ENCODE measurements at regions not wholly inside any gene's neighbourhood (a gene's known extent, or its start where the extent isn't known, plus 50 kb on each side); places are given as distances from the start of the nearest gene placed in this dataset.

- Mint-ChIP-seq H3K36me3 (ENCODE audit: insufficient read depth, unreplicated experiment) (no peaks in the 10 kb centered on the region), H3K27ac (ENCODE audit: unreplicated experiment) (no peak overlapping the region), H3K4me3 (ENCODE audit: unreplicated experiment) (no peak overlapping the region), H3K27me3 (ENCODE audit: insufficient read depth, unreplicated experiment) (peaks cover 3% of the 10 kb centered on the region), H3K4me1 (ENCODE audit: low read depth, unreplicated experiment) (no peaks in the 10 kb centered on the region), H3K9me3 (ENCODE audit: unreplicated experiment) (no peaks in the 10 kb centered on the region)
- TF ChIP-seq, protein P1, sequence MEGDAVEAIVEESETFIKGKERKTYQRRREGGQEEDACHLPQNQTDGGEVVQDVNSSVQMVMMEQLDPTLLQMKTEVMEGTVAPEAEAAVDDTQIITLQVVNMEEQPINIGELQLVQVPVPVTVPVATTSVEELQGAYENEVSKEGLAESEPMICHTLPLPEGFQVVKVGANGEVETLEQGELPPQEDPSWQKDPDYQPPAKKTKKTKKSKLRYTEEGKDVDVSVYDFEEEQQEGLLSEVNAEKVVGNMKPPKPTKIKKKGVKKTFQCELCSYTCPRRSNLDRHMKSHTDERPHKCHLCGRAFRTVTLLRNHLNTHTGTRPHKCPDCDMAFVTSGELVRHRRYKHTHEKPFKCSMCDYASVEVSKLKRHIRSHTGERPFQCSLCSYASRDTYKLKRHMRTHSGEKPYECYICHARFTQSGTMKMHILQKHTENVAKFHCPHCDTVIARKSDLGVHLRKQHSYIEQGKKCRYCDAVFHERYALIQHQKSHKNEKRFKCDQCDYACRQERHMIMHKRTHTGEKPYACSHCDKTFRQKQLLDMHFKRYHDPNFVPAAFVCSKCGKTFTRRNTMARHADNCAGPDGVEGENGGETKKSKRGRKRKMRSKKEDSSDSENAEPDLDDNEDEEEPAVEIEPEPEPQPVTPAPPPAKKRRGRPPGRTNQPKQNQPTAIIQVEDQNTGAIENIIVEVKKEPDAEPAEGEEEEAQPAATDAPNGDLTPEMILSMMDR (IDR thresholded peaks at IDR 0.05; ENCODE audit: insufficient read depth in 1 of 2, low read depth in 1 of 2, low read length in 1 of 2, severe bottlenecking in 1 of 2, unreplicated experiment in 1 of 2): no peak
- H3K27me3 ChIP-seq (replicated peaks; ENCODE audit: control insufficient read depth, insufficient read depth, low read length): no peaks in the 10 kb centered on the region
- ChIA-PET POLR2A (no interaction called here), CTCF (no interaction called here)
- H3K9me3 ChIP-seq: no peaks in the 10 kb centered on the region
- H3K4me1 ChIP-seq: no peaks in the 10 kb centered on the region
- no TSS peak for BruUV-seq (replicated peaks)
- no peaks in the 10 kb centered on the region for H3K36me3 ChIP-seq (ENCODE audit: control insufficient read depth, insufficient read depth, low read length)
- DNase-seq: no peak
- no peak overlapping the region for H3K4me3 ChIP-seq (ENCODE audit: low read depth, low read length)
- intact Hi-C loops (cut with micrococcal nuclease; ENCODE audit: unreplicated experiment): no loop called here
Observed at GRCh38 chr12:28766398-28766797, 382.7 kb upstream of the FAR2 start.

GRCh38 chr12:28767836-28768348 is 381.2 kb upstream of the FAR2 start:
- peaks cover 5% of the 10 kb centered on the region for H3K27me3 Mint-ChIP-seq (ENCODE audit: insufficient read depth, unreplicated experiment)
- no peak overlapping the region for H3K27ac Mint-ChIP-seq (ENCODE audit: unreplicated experiment)
- Histone ChIP-seq H3K4me3 (ENCODE audit: low read depth, low read length) (no peak overlapping the region), H3K36me3 (ENCODE audit: control insufficient read depth, insufficient read depth, low read length) (no peaks in the 10 kb centered on the region), H3K9me3 (no peaks in the 10 kb centered on the region), H3K27me3 (replicated peaks; ENCODE audit: control insufficient read depth, insufficient read depth, low read length) (no peaks in the 10 kb centered on the region), H3K4me1 (no peaks in the 10 kb centered on the region)
- no peak overlapping the region for H3K4me3 Mint-ChIP-seq (ENCODE audit: unreplicated experiment)
- intact Hi-C loops (cut with micrococcal nuclease; ENCODE audit: unreplicated experiment): no loop called here
- no peaks in the 10 kb centered on the region for H3K9me3 Mint-ChIP-seq (ENCODE audit: unreplicated experiment)
- no peaks in the 10 kb centered on the region for H3K4me1 Mint-ChIP-seq (ENCODE audit: low read depth, unreplicated experiment)
- TF ChIP-seq, protein P1 (IDR thresholded peaks at IDR 0.05; ENCODE audit: insufficient read depth in 1 of 2, low read depth in 1 of 2, low read length in 1 of 2, severe bottlenecking in 1 of 2, unreplicated experiment in 1 of 2): no peak
- ChIA-PET CTCF (no interaction called here), POLR2A (no interaction called here)
- H3K36me3 Mint-ChIP-seq (ENCODE audit: insufficient read depth, unreplicated experiment): no peaks in the 10 kb centered on the region
- DNase-seq: no peak
- BruUV-seq (replicated peaks): no TSS peak

DNA sequence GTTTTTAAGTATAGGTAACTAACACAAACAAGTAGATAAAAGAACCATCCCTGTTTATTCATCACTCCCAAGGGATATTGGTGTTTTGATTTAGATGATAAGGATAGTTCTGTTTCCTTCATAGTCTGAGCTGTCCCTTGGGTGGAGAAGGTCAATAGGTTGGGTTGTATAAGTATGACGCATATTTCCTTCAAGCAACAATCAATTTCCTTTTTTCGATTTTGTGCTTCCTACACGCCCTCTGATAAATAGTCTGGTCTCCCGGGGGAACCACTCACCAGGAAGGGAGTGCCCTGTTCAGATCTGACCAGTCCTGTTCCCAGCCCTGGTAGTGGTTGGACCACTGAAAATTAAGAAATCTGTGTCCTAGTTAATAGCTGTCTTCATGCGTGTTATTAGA is 378.8 kb upstream of the FAR2 start:
- intact Hi-C loops (cut with micrococcal nuclease; ENCODE audit: unreplicated experiment): no loop called here
- ChIA-PET CTCF (no interaction called here), POLR2A (no interaction called here)
- Mint-ChIP-seq H3K27me3 (ENCODE audit: insufficient read depth, unreplicated experiment) (peaks cover 5% of the 10 kb centered on the region), H3K36me3 (ENCODE audit: insufficient read depth, unreplicated experiment) (no peaks in the 10 kb centered on the region), H3K27ac (ENCODE audit: unreplicated experiment) (no peak overlapping the region), H3K4me3 (ENCODE audit: unreplicated experiment) (no peak overlapping the region), H3K4me1 (ENCODE audit: low read depth, unreplicated experiment) (no peaks in the 10 kb centered on the region), H3K9me3 (ENCODE audit: unreplicated experiment) (no peaks in the 10 kb centered on the region)
- H3K9me3 ChIP-seq: no peaks in the 10 kb centered on the region
- no peaks in the 10 kb centered on the region for H3K27me3 ChIP-seq (replicated peaks; ENCODE audit: control insufficient read depth, insufficient read depth, low read length)
- DNase-seq: no peak
- no peaks in the 10 kb centered on the region for H3K4me1 ChIP-seq
- no peaks in the 10 kb centered on the region for H3K36me3 ChIP-seq (ENCODE audit: control insufficient read depth, insufficient read depth, low read length)
- BruUV-seq (replicated peaks): no TSS peak
- TF ChIP-seq, protein P1 (IDR thresholded peaks at IDR 0.05; ENCODE audit: insufficient read depth in 1 of 2, low read depth in 1 of 2, low read length in 1 of 2, severe bottlenecking in 1 of 2, unreplicated experiment in 1 of 2): no peak
- H3K4me3 ChIP-seq (ENCODE audit: low read depth, low read length): no peak overlapping the region
